Neural progenitor cell (in vitro differentiated cells): ENCODE measurements at regions not wholly inside any gene's neighbourhood (a gene's known extent, or its start where the extent isn't known, plus 50 kb on each side); places are given as distances from the start of the nearest gene placed in this dataset.

Experiments used
- DNase-seq: peaks from one replicate; pipeline ENCODE4 v3.0.0-alpha.2; 2016; ENCODE audit warnings: low spot score
- H2AFZ ChIP-seq: fragments of 200-600 bp; sonication (generic); replicated peaks from 2 replicates; pipeline ENCODE4 v1.6.1; 2016; ENCODE audit warnings: antibody characterized with exemption
- H3F3A ChIP-seq: fragments of 200-600 bp; sonication (generic); 2 replicates; pipeline ENCODE4 v1.6.1; 2016; ENCODE audit warnings: antibody characterized with exemption, low read depth
- H3K27ac ChIP-seq: fragments of 200-600 bp; sonication (generic); 2 replicates; pipeline ENCODE4 v1.5.1; 2016; ENCODE audit warnings: mild to moderate bottlenecking
- H3K27me3 ChIP-seq: fragments of 200-600 bp; sonication (generic); 2 replicates; pipeline ENCODE4 v1.6.1; 2016; ENCODE audit warnings: mild to moderate bottlenecking, moderate library complexity
- H3K36me3 ChIP-seq: fragments of 200-600 bp; sonication (generic); 2 replicates; pipeline ENCODE4 v1.5.1; 2016
- H3K4me1 ChIP-seq: fragments of 200-600 bp; sonication (generic); 2 replicates; pipeline ENCODE4 v1.6.1; 2016; ENCODE audit warnings: mixed run types
- H3K4me2 ChIP-seq: fragments of 200-600 bp; sonication (generic); 2 replicates; pipeline ENCODE4 v1.6.1; 2016
- H3K4me3 ChIP-seq: fragments of 200-600 bp; sonication (generic); 2 replicates; pipeline ENCODE4 v1.5.1; 2016
- H3K79me2 ChIP-seq: fragments of 200-600 bp; sonication (generic); 2 replicates; pipeline ENCODE4 v1.6.1; 2016; ENCODE audit warnings: low read depth
- H3K9ac ChIP-seq: fragments of 200-600 bp; sonication (generic); 2 replicates; pipeline ENCODE4 v1.6.1; 2016
- H3K9me3 ChIP-seq: fragments of 200-600 bp; sonication (generic); 2 replicates; pipeline ENCODE4 v1.5.1; 2016; ENCODE audit warnings: low read depth
- H4K20me1 ChIP-seq: fragments of 200-600 bp; sonication (generic); 2 replicates; pipeline ENCODE4 v1.6.1; 2016; ENCODE audit warnings: low read depth
- H3K27ac Mint-ChIP-seq: 3 replicates; pipeline ENCODE4 v1.8.0; 2021; ENCODE audit warnings: mixed read lengths
- H3K27me3 Mint-ChIP-seq: 2 replicates; pipeline ENCODE4 v1.8.0; 2022; ENCODE audit warnings: low read depth, mild to moderate bottlenecking, inconsistent platforms, moderate library complexity, mixed read lengths; ENCODE audit not compliant: insufficient read depth
- H3K36me3 Mint-ChIP-seq: 3 replicates; pipeline ENCODE4 v1.8.0; 2021; ENCODE audit warnings: mixed read lengths
- H3K4me1 Mint-ChIP-seq: 3 replicates; pipeline ENCODE4 v1.8.0; 2021; ENCODE audit warnings: mixed read lengths
- H3K4me3 Mint-ChIP-seq: 3 replicates; pipeline ENCODE4 v1.8.0; 2021; ENCODE audit warnings: mild to moderate bottlenecking, moderate library complexity, mixed read lengths
- H3K9me3 Mint-ChIP-seq: 3 replicates; pipeline ENCODE4 v1.8.0; 2020; ENCODE audit warnings: mixed read lengths
- EZH2 ChIP-seq: fragments of 200-600 bp; sonication (generic); IDR thresholded peaks from 2 replicates; pipeline ENCODE4 v1.6.1; 2017; ENCODE audit warnings: antibody characterized with exemption, mild to moderate bottlenecking, moderate library complexity
- EZH2phosphoT487 ChIP-seq: fragments of 200-600 bp; sonication (generic); IDR thresholded peaks from 2 replicates; pipeline ENCODE4 v1.6.1; 2017; ENCODE audit warnings: antibody characterized with exemption
- TF ChIP-seq, protein P1 (sequence below): fragments of 200-600 bp; sonication (generic); IDR thresholded peaks from 2 replicates; pipeline ENCODE4 v1.5.1; 2017; ENCODE audit warnings: antibody characterized with exemption, mild to moderate bottlenecking

DNA sequence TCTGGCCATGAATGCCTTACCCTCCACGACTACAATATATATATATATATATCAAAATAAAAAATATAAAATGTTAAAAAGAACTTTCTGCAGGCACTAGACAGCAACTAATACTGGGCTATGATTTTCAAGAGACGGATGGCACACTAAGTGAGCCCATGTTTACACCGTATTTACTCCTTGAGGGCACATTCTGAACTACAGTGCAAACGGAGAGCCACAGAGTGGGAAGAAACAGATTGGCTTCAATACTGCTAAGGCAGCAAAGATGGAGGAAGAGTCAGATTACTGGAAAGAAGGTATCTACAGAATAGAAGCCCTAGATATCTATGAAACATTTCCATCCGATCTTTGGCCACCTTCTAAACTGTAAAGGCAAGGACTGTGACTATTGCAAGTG is 330.3 kb downstream of the HTR1B start:
- Histone ChIP-seq H3K27ac (no peak overlapping the region), H3K4me1 (no peaks in the 10 kb centered on the region), H3K27me3 (no peaks in the 10 kb centered on the region), H3K9me3 (no peaks in the 10 kb centered on the region), H3F3A (no peaks in the 10 kb centered on the region), H3K79me2 (no peaks in the 10 kb centered on the region), H4K20me1 (no peaks in the 10 kb centered on the region), H3K36me3 (no peaks in the 10 kb centered on the region), H3K9ac (no peak overlapping the region), H3K4me2 (no peak overlapping the region), H2AFZ (no peak overlapping the region), H3K4me3 (no peak overlapping the region)
- TF ChIP-seq EZH2phosphoT487 (no peak), EZH2 (no peak)
- TF ChIP-seq, protein P1, sequence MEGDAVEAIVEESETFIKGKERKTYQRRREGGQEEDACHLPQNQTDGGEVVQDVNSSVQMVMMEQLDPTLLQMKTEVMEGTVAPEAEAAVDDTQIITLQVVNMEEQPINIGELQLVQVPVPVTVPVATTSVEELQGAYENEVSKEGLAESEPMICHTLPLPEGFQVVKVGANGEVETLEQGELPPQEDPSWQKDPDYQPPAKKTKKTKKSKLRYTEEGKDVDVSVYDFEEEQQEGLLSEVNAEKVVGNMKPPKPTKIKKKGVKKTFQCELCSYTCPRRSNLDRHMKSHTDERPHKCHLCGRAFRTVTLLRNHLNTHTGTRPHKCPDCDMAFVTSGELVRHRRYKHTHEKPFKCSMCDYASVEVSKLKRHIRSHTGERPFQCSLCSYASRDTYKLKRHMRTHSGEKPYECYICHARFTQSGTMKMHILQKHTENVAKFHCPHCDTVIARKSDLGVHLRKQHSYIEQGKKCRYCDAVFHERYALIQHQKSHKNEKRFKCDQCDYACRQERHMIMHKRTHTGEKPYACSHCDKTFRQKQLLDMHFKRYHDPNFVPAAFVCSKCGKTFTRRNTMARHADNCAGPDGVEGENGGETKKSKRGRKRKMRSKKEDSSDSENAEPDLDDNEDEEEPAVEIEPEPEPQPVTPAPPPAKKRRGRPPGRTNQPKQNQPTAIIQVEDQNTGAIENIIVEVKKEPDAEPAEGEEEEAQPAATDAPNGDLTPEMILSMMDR: peak; percentile 19
- H3K4me3 Mint-ChIP-seq: no peak overlapping the region
- H3K27me3 Mint-ChIP-seq: no peaks in the 10 kb centered on the region
- H3K36me3 Mint-ChIP-seq: no peaks in the 10 kb centered on the region
- H3K4me1 Mint-ChIP-seq: no peaks in the 10 kb centered on the region
- H3K27ac Mint-ChIP-seq: no peak overlapping the region
- peak; percentile 4 for DNase-seq
- peaks cover 3% of the 10 kb centered on the region for H3K9me3 Mint-ChIP-seq

DNA sequence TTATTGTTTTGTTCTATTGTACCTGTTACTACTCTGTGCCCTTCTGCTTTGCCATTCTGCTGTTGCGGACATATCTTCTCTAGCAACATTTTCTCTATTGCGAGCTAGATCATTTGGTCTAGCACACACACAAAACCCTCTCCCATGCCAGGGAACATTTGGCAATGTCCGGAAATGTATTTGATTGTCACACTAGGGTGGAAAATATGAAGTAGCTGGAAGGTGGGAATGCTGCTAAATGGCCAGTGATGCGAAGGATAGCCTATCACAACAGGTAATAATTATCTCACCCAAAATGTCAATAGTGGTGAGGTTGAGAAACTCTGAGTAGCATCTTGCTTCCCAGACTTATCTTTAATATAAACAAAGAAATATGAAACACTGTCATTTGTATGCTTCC is 331.9 kb downstream of the HTR1B start:
- no peak for TF ChIP-seq EZH2
- TF ChIP-seq, protein P1: no peak
- Mint-ChIP-seq H3K27ac (no peak overlapping the region), H3K36me3 (no peaks in the 10 kb centered on the region), H3K27me3 (no peaks in the 10 kb centered on the region), H3K9me3 (peaks cover 14% of the 10 kb centered on the region), H3K4me1 (no peaks in the 10 kb centered on the region), H3K4me3 (no peak overlapping the region)
- no peak overlapping the region for H3K27ac ChIP-seq
- no peak overlapping the region for H3K4me2 ChIP-seq
- H3K4me1 ChIP-seq: no peaks in the 10 kb centered on the region
- no peak overlapping the region for H3K4me3 ChIP-seq
- no peaks in the 10 kb centered on the region for H3F3A ChIP-seq
- H3K79me2 ChIP-seq: no peaks in the 10 kb centered on the region
- no peaks in the 10 kb centered on the region for H3K27me3 ChIP-seq
- no peaks in the 10 kb centered on the region for H3K9me3 ChIP-seq
- no peaks in the 10 kb centered on the region for H3K36me3 ChIP-seq
- DNase-seq: no peak
- no peaks in the 10 kb centered on the region for H4K20me1 ChIP-seq
- no peak overlapping the region for H3K9ac ChIP-seq
- no peak overlapping the region for H2AFZ ChIP-seq

DNA sequence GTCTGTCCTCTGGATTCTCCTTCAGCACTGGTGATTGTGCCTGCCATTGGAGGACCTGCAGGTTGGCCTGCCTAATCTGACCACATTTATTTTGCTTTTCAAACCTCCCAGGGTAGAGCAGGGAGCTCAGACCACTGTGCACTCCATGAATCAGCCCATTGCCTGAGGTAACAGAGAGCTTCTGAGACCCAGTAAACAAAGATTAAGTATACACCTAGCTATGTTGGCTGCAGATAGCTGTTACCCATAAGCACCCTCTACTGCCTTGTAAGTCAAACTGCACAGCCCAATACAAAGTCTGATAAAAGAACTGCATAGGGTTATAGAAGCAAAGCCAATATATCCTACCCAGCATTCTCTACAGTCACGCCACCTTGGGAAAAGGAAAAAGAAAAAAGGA is 338.7 kb downstream of the HTR1B start:
- no peak overlapping the region for H3K27ac Mint-ChIP-seq

More for the DNA sequence above, 338.7 kb downstream of the HTR1B start:
- Histone ChIP-seq H3K27me3 (no peaks in the 10 kb centered on the region), H3K4me3 (no peak overlapping the region), H4K20me1 (no peaks in the 10 kb centered on the region), H3K9ac (no peak overlapping the region), H3K4me2 (no peak overlapping the region), H3K36me3 (no peaks in the 10 kb centered on the region), H3K79me2 (no peaks in the 10 kb centered on the region), H2AFZ (no peak overlapping the region), H3K27ac (no peak overlapping the region), H3K9me3 (no peaks in the 10 kb centered on the region), H3F3A (no peaks in the 10 kb centered on the region), H3K4me1 (no peaks in the 10 kb centered on the region)
- H3K36me3 Mint-ChIP-seq: no peaks in the 10 kb centered on the region
- DNase-seq: no peak
- peaks cover 2% of the 10 kb centered on the region for H3K4me1 Mint-ChIP-seq
- peaks cover 16% of the 10 kb centered on the region for H3K9me3 Mint-ChIP-seq
- TF ChIP-seq EZH2: no peak
- TF ChIP-seq, protein P1: peak; percentile 17
- H3K27me3 Mint-ChIP-seq: peaks cover 2% of the 10 kb centered on the region
- no peak overlapping the region for H3K4me3 Mint-ChIP-seq
